K562 (cell line): ENCODE measurements at regions not wholly inside any gene's neighbourhood (a gene's known extent, or its start where the extent isn't known, plus 50 kb on each side); places are given as distances from the start of the nearest gene placed in this dataset.

Experiments
- ATAC-seq: fragments of 200-7000 bp; cut with Tn5 transposase; 3 replicates; pipeline ENCODE4 v1.9.1; 2020; ENCODE audit warnings: moderate library complexity
- BruUV-seq: library from RNA; stranded (reverse); fragments of 400-500 nt; replicated peaks from 2 replicates; lab custom pipeline; 2021; lab: Mats Ljungman, UMichigan
- CTCF ChIA-PET: fragments of 300-600 bp; formaldehyde crosslinking; extraction: SDS; loops from one replicate; lab custom pipeline; 2021; ENCODE audit warnings: low intra/inter-chr PET ratio; lab: Yijun Ruan, JAX
- POLR2A ChIA-PET: fragments of 300-600, 350-650 bp; sonication (Branson Sonifier 250); formaldehyde crosslinking; extraction: SDS; loops from one replicate; lab custom pipeline; 2021; ENCODE audit warnings: antibody characterized with exemption, inconsistent platforms; lab: Yijun Ruan, JAX
- DNase-seq, 4 experiments: peaks; one replicate each; pipeline versions ENCODE4 v3.0.0 to v3.0.0-alpha.2; 2011 to 2018; ENCODE audit warnings: low spot score in 3 of 4, mixed read lengths in 3 of 4; ENCODE audit errors: extremely low read depth in 1 of 4
- FAIRE-seq: peaks from 2 replicates; lab custom pipeline; 2011; peaks lifted over from hg19 to GRCh38; lab: Jason Lieb, UNC
- H2AFZ ChIP-seq: 2 replicates; pipeline ENCODE4 v1.6.0; 2011; ENCODE audit warnings: low read depth, low read length, control low read depth, inconsistent platforms
- H3K27ac ChIP-seq: fragments of 200-600 bp; 3 replicates; pipeline ENCODE4 v1.8.0; 2011; ENCODE audit warnings: low read depth, mild to moderate bottlenecking, control low read depth, inconsistent platforms, low read length, moderate library complexity, mixed read lengths; ENCODE audit errors: extremely low read depth
- H3K27me3 ChIP-seq, 2 experiments: fragments of 300-600 bp in 1 of 2; 2 replicates in 1 of 2; 3 replicates in 1 of 2; pipeline versions ENCODE4 v1.6.0 to v1.8.0; 2011; ENCODE audit warnings: inconsistent platforms in 2 of 2, low read length in 2 of 2, mild to moderate bottlenecking in 1 of 2, mixed read lengths in 1 of 2, moderate library complexity in 1 of 2; ENCODE audit not compliant: control insufficient read depth in 2 of 2, insufficient read depth in 2 of 2
- H3K36me3 ChIP-seq: fragments of 300-600 bp; 3 replicates; pipeline ENCODE4 v1.8.0; 2011; ENCODE audit warnings: mild to moderate bottlenecking, low read length, inconsistent platforms; ENCODE audit not compliant: control insufficient read depth, insufficient read depth
- H3K4me1 ChIP-seq, 2 experiments: fragments of 200-600 bp in 1 of 2; replicated peaks in 1 of 2; 2 replicates in 1 of 2; 3 replicates in 1 of 2; pipeline versions ENCODE4 v1.5.1 to v1.8.0; 2011; ENCODE audit warnings: inconsistent platforms in 2 of 2, low read length in 2 of 2, mild to moderate bottlenecking in 1 of 2, mixed read lengths in 1 of 2, moderate library complexity in 1 of 2; ENCODE audit not compliant: control insufficient read depth in 2 of 2, insufficient read depth in 2 of 2
- H3K4me2 ChIP-seq: 2 replicates; pipeline ENCODE4 v1.6.1; 2011; ENCODE audit warnings: low read length, control low read depth, inconsistent platforms, mixed read lengths; ENCODE audit not compliant: insufficient read depth
- H3K4me3 ChIP-seq: fragments of 200-600 bp; sonication (generic), shearing (Covaris generic); 2 replicates; pipeline ENCODE4 v1.5.1; 2016; ENCODE audit warnings: control low read depth, inconsistent platforms
- H3K79me2 ChIP-seq: fragments of 200-600 bp; 3 replicates; pipeline ENCODE4 v1.8.0; 2011; ENCODE audit warnings: low read length, inconsistent platforms; ENCODE audit not compliant: control insufficient read depth, insufficient read depth
- H3K9ac ChIP-seq, 2 experiments: 2 replicates each; pipeline versions ENCODE4 v1.6.0 to v1.6.1; 2011; ENCODE audit warnings: low read depth in 2 of 2, low read length in 2 of 2, control low read depth in 1 of 2, inconsistent platforms in 1 of 2, mild to moderate bottlenecking in 1 of 2, mixed read lengths in 1 of 2; ENCODE audit not compliant: insufficient read depth in 1 of 2
- H3K9me1 ChIP-seq: one replicate; pipeline ENCODE4 v1.6.0; 2011; ENCODE audit warnings: inconsistent platforms, mild to moderate bottlenecking, low read length, moderate library complexity; ENCODE audit not compliant: control insufficient read depth, insufficient read depth
- H3K9me3 ChIP-seq: replicated peaks from 2 replicates; pipeline ENCODE4 v1.5.1; 2011; ENCODE audit warnings: low read depth, low read length, inconsistent platforms; ENCODE audit not compliant: control insufficient read depth, insufficient read depth
- H4K20me1 ChIP-seq: replicated peaks from 2 replicates; pipeline ENCODE4 v1.6.1; 2011; ENCODE audit warnings: low read length, inconsistent platforms, mixed read lengths; ENCODE audit not compliant: control insufficient read depth, insufficient read depth
- DIDO1 ChIP-seq: fragments of 450-650 bp; IDR thresholded peaks from 2 replicates; pipeline ENCODE4 v1.6.1; 2016; ENCODE audit warnings: low read depth, missing biosample characterization, missing genetic modification characterization
- E2F8 ChIP-seq: fragments of 450-650 bp; IDR thresholded peaks from 2 replicates; pipeline ENCODE4 v1.7.1; 2018; ENCODE audit warnings: mild to moderate bottlenecking, low read depth; ENCODE audit not compliant: partially characterized antibody
- ELF4 ChIP-seq: fragments of 450-650 bp; formaldehyde crosslinking; IDR thresholded peaks from 2 replicates; pipeline ENCODE4 v1.4.0; 2022; ENCODE audit warnings: missing genetic modification characterization
- ESRRB ChIP-seq: fragments of 250-450 bp; sonication (Bioruptor Pico); IDR thresholded peaks from 2 replicates; pipeline ENCODE4 v1.5.0; 2020; ENCODE audit warnings: mild to moderate bottlenecking, moderate library complexity, borderline replicate concordance
- HLTF ChIP-seq: fragments of 450-650 bp; IDR thresholded peaks from 2 replicates; pipeline ENCODE4 v1.6.1; 2016
- NUFIP1 ChIP-seq: fragments of 450-650 bp; IDR thresholded peaks from 2 replicates; pipeline ENCODE4 v1.6.1; 2018; ENCODE audit not compliant: partially characterized antibody
- SMARCB1 ChIP-seq: IDR thresholded peaks from 2 replicates; pipeline ENCODE4 v1.6.1; 2011; ENCODE audit warnings: improper control_type of control experiment, low read depth; ENCODE audit not compliant: insufficient read length
- ZNF347 ChIP-seq: fragments of 450-650 bp; formaldehyde crosslinking; IDR thresholded peaks from 2 replicates; pipeline ENCODE4 v1.4.0; 2020; ENCODE audit warnings: low read depth, mild to moderate bottlenecking, moderate library complexity
- WGBS: fragments of 100-300 bp; shearing (Covaris generic); methylation state at CpG from one replicate; pipeline ENCODE4 v1.1.6; 2016; ENCODE audit warnings: low coverage, mixed read lengths; ENCODE audit not compliant: insufficient coverage; ENCODE audit errors: missing lambda C conversion rate; 5-methylcytosine and 5-hydroxymethylcytosine counted together
- in situ Hi-C: fragments of 300-500 bp; cut with MboI; formaldehyde crosslinking; loops from 4 replicates; pipeline ENCODE4 v1.15.0; 2018; ENCODE audit warnings: inconsistent platforms, mixed read lengths
- intact Hi-C: fragments of 100-400 bp; cut with micrococcal nuclease; formaldehyde crosslinking; loops from 2 replicates; pipeline ENCODE4 v1.14.2; 2022

- no peak for TF ChIP-seq SMARCB1
- TF ChIP-seq HLTF, result no peak
- no peak for TF ChIP-seq ZNF347 (CRISPR knock-in tag)
- TF ChIP-seq ESRRB, result no peak
- no peak for TF ChIP-seq DIDO1
- no peak for TF ChIP-seq E2F8
Observed at GRCh38 chr16:51455398-51455797, 304.3 kb upstream of the SALL1 start (continued).

GRCh38 chr16:51453251-51453650 is 302.2 kb upstream of the SALL1 start:
- Histone ChIP-seq H3K4me2 (no peak overlapping the region), H2AFZ (no peak overlapping the region), H3K4me1 (no peaks in the 10 kb centered on the region), H3K27me3 (no peaks in the 10 kb centered on the region), H3K9me3 (no peaks in the 10 kb centered on the region), H3K9me1 (no peaks in the 10 kb centered on the region), H3K9ac (no peak overlapping the region), H4K20me1 (no peaks in the 10 kb centered on the region), H3K79me2 (no peaks in the 10 kb centered on the region), H3K36me3 (no peaks in the 10 kb centered on the region), H3K4me3 (no peak overlapping the region), H3K27ac (no peak overlapping the region)
- POLR2A ChIA-PET, result interaction anchor here (0.6 kb wide), 1 partner anchor 811 kb away, joined by 4 read pairs; no protein-coding TSS in a partner anchor
- intact Hi-C loops, result no loop called here
- no TSS peak for BruUV-seq
- no peak for FAIRE-seq
- CTCF ChIA-PET, result no interaction called here
- TF ChIP-seq NUFIP1 (no peak), ELF4 (CRISPR knock-in tag) (no peak)
- 0% methylated on average over 1 of the region's 1 CpG for WGBS
- no peak for ATAC-seq
- in situ Hi-C loops, result no loop called here
- no peak for DNase-seq
